Ascending aorta (tissue), 2 donors: ENCODE measurements at regions not wholly inside any gene's neighbourhood (a gene's known extent, or its start where the extent isn't known, plus 50 kb on each side); places are given as distances from the start of the nearest gene placed in this dataset.

ENCODE experiments used
- DNase-seq, 2 donors: peaks; one replicate each; pipeline ENCODE4 v3.0.0-alpha.2; 2019; ENCODE audit warnings: low spot score in 2 of 2
- H3K27ac ChIP-seq, 2 donors: fragments of 200-600 bp; sonication (generic); one replicate each; pipeline ENCODE4 v1.5.1; 2016 to 2017; ENCODE audit warnings: mild to moderate bottlenecking in 1 of 2
- H3K27me3 ChIP-seq: fragments of 200-600 bp; sonication (generic); one replicate; pipeline ENCODE4 v1.5.1; 2017
- H3K36me3 ChIP-seq, 2 donors: fragments of 200-600 bp; sonication (generic); one replicate each; pipeline ENCODE4 v1.5.1; 2016
- H3K4me1 ChIP-seq, 2 donors: fragments of 200-600 bp; sonication (generic); one replicate each; pipeline ENCODE4 v1.5.1; 2016 to 2017; ENCODE audit warnings: mild to moderate bottlenecking in 1 of 2
- H3K4me3 ChIP-seq, 2 donors: fragments of 200-600 bp; sonication (generic); one replicate each; pipeline ENCODE4 v1.5.1; 2016 to 2017; ENCODE audit warnings: mild to moderate bottlenecking in 1 of 2
- H3K9me3 ChIP-seq, 2 donors: fragments of 200-600 bp; sonication (generic); one replicate each; pipeline ENCODE4 v1.5.1; 2016
- CTCF ChIP-seq, 3 experiments: fragments of 200-600 bp in 2 of 3; fragments of 450-650 bp in 1 of 3; sonication (generic) in 2 of 3; IDR thresholded peaks; one replicate each; pipeline ENCODE4 v1.5.1; 2016 to 2019; ENCODE audit warnings: antibody characterized with exemption in 3 of 3, mild to moderate bottlenecking in 1 of 3, moderate library complexity in 1 of 3
- intact Hi-C: fragments of 100-400 bp; cut with DNase I; formaldehyde crosslinking; loops from one replicate; pipeline ENCODE4 v1.15.1; 2023

DNA sequence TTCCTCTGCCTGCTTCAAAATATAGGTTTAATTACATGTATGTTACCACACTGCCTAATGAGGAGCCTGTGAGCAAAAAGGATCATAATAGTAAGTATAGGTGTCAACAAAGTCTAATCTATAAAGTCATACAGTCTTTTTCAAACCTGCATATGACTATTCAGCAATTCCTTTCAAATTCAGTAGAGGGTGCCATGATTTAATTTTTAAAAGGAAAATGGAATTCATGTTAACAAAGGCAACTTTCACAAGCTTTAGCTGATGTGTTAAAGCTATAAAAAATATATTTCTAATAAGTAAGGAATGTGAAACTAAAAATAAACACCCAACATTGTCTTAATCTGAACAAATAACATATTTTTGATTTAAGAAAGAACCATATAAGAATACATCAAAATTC lies 52.1 kb downstream of the MPP7 start:
- H3K9me3 ChIP-seq, result no peaks in the 10 kb centered on the region
- H3K27ac ChIP-seq, result peak overlapping the region; percentile 74 to 77
- H3K27me3 ChIP-seq, result no peaks in the 10 kb centered on the region
- H3K4me1 ChIP-seq, result peaks cover 0 to 32% of the 10 kb centered on the region in 2 donors
- peak; percentile 58 to 72 (median 62) for TF ChIP-seq CTCF (IDR thresholded peaks at IDR 0.05)
- no peak overlapping the region for H3K4me3 ChIP-seq
- no peaks in the 10 kb centered on the region for H3K36me3 ChIP-seq
- no peak for DNase-seq
- intact Hi-C loops, result loop anchor here (1.0 to 2.0 kb wide), 2 partner anchors 52 to 132 kb away; partner anchors contain the start of gene MPP7

DNA sequence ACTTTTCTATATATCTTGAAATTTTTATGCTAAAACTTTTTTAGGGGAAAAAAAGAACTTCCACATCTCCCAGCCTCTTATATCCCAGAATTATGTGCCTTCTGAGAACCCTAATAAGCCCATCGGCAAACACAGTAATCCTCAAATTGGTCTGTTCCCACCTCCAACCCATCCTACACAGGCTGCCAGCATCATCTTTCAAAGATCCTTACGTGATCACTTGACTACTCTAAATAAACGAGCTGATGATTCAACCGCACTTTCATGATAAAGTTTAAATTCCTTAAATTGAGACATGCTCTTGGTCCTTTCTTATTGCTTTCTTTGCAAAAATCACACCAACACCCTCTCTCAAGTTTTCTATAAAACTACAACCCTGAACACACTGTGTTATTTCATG lies 52.5 kb downstream of the MPP7 start:
- intact Hi-C loops, result loop anchor here (1.0 to 2.0 kb wide), 2 partner anchors 52 to 132 kb away; partner anchors contain the start of gene MPP7
- Histone ChIP-seq H3K4me3 (no peak overlapping the region), H3K36me3 (no peaks in the 10 kb centered on the region), H3K9me3 (no peaks in the 10 kb centered on the region), H3K4me1 (peaks cover 0 to 32% of the 10 kb centered on the region in 2 donors), H3K27ac (peak overlapping the region; percentile 35 to 56), H3K27me3 (no peaks in the 10 kb centered on the region)
- no peak for TF ChIP-seq CTCF (IDR thresholded peaks at IDR 0.05)
- DNase-seq, result no peak

GRCh38 chr10:28249512-28249911 lies 53.4 kb downstream of the MPP7 start:
- intact Hi-C loops, result loop anchor here (10.0 kb wide), 1 partner anchor 805 kb away; no protein-coding TSS in a partner anchor
- H3K9me3 ChIP-seq, result no peaks in the 10 kb centered on the region
- no peaks in the 10 kb centered on the region for H3K36me3 ChIP-seq
- no peaks in the 10 kb centered on the region for H3K27me3 ChIP-seq
- no peak for DNase-seq
- peaks cover 0 to 28% of the 10 kb centered on the region in 2 donors for H3K4me1 ChIP-seq
- TF ChIP-seq CTCF (IDR thresholded peaks at IDR 0.05), result no peak
- no peak overlapping the region for H3K4me3 ChIP-seq
- peak overlapping the region; percentile 44 to 56 for H3K27ac ChIP-seq

GRCh38 chr10:28248092-28248491 lies 54.8 kb downstream of the MPP7 start:
- H3K27ac ChIP-seq, result peak overlapping the region; percentile 24 to 56
- DNase-seq, result no peak
- no peak for TF ChIP-seq CTCF (IDR thresholded peaks at IDR 0.05)
- intact Hi-C loops, result loop anchor here (10.0 kb wide), 1 partner anchor 803 kb away; no protein-coding TSS in a partner anchor
- no peaks in the 10 kb centered on the region for H3K36me3 ChIP-seq
- no peaks in the 10 kb centered on the region for H3K27me3 ChIP-seq
- H3K4me1 ChIP-seq, result peaks cover 0 to 22% of the 10 kb centered on the region in 2 donors
- H3K9me3 ChIP-seq, result no peaks in the 10 kb centered on the region
- peak overlapping the region in 1 of 2 donors; percentile 0 for H3K4me3 ChIP-seq

DNA sequence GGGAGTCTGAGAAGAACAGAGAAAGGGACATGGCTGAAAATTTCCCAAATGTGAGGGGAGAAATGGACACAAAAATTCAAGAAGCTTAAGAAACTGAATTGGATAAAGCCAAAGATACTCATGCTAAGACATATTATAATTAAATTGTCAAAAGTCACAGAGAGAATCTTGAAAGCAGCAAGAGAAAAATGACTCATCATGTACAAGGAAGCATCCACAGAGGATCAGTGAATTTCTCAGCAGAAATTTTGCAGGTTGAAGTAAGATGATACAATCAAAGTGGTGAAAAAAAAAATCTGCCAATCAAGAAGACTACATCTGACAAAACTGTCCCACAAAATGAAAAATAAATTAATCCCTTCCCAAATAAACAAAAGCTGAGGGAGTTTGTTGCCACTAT lies 56.8 kb downstream of the MPP7 start:
- no peaks in the 10 kb centered on the region for H3K9me3 ChIP-seq
- no peak for DNase-seq
- no peak overlapping the region for H3K27ac ChIP-seq
- no peaks in the 10 kb centered on the region for H3K27me3 ChIP-seq
- no peak for TF ChIP-seq CTCF (IDR thresholded peaks at IDR 0.05)
- intact Hi-C loops, result loop anchor here (10.0 kb wide), 1 partner anchor 801 kb away; no protein-coding TSS in a partner anchor
- no peaks in the 10 kb centered on the region for H3K36me3 ChIP-seq
- no peak overlapping the region for H3K4me3 ChIP-seq
- H3K4me1 ChIP-seq, result peaks cover 0 to 5% of the 10 kb centered on the region in 2 donors
